ENCODE measurements at regions not wholly inside any gene's neighbourhood (a gene's known extent, or its start where the extent isn't known, plus 50 kb on each side); places are given as distances from the start of the nearest gene placed in this dataset.

DNA sequence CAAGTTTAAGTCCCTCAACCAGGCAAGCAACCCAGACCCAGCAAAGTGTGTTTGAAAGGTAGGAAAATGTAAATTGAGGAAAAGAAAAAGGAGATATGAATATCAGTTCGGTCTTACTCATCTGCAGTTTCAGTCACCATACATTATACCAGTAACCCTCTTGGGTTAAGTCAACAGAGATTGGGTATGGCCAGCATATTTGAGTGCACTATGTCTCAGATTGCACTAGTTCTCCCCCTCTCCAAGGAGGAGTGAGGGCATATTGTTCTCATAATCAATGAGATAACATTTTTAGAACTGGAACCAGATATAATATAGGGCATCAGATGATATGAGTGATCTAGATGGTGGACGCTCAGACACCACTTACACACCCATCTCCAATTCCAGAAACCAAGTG is 141.5 kb downstream of the COPS8 start:
- TF ChIP-seq, protein P1, sequence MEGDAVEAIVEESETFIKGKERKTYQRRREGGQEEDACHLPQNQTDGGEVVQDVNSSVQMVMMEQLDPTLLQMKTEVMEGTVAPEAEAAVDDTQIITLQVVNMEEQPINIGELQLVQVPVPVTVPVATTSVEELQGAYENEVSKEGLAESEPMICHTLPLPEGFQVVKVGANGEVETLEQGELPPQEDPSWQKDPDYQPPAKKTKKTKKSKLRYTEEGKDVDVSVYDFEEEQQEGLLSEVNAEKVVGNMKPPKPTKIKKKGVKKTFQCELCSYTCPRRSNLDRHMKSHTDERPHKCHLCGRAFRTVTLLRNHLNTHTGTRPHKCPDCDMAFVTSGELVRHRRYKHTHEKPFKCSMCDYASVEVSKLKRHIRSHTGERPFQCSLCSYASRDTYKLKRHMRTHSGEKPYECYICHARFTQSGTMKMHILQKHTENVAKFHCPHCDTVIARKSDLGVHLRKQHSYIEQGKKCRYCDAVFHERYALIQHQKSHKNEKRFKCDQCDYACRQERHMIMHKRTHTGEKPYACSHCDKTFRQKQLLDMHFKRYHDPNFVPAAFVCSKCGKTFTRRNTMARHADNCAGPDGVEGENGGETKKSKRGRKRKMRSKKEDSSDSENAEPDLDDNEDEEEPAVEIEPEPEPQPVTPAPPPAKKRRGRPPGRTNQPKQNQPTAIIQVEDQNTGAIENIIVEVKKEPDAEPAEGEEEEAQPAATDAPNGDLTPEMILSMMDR (IDR thresholded peaks at IDR 0.05) = no peak
- TF ChIP-seq POLR2A (IDR thresholded peaks at IDR 0.05) = no peak
